ENCODE measurements at regions not wholly inside any gene's neighbourhood (a gene's known extent, or its start where the extent isn't known, plus 50 kb on each side); places are given as distances from the start of the nearest gene placed in this dataset.

DNA sequence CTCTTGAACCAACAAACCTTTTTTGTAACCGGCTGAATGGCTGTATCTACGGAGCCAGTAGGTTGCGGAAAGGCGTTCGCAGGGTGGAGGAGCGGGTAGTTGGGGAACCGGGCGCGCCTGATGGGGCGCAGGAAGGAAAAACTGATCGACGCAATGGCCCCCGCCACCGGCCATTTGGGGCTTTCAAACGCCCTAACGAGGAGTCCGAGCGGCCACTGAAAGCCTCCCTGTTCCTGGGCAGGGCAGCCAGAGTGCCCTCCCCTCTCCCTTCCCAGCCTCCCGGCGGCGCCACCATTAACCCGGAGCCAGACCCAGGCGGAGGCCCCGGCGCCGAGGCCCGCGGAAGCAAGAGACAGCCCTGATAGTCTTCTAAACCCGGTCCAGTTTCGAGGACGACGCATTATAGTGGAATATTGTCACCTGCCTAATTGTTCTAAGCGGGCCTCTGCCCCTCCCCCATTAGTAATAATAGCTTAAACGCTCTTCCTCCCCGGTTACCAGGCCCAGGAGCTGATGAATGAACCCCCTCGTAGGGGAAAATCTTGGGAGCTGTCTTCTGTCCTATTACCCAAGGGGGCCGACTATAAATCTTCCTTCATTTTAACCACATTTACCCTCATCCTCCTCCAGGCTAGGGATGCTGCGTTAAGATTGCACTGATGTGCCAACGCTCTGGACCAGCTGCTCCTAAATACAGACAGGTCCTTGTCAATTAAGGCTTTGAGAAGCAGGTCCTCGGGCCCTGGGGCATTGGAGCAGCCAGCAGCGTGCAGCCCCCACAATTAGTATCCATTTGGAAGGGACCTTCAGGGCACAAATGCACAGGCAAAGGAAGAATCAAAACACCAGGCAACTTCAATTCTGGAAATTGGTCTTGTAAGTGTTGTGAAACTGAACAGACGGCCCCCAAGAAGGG lies 61.6 kb upstream of the TMEM33 start:
- H3K36me3 Mint-ChIP-seq = no peaks in the 10 kb centered on the region
- Histone ChIP-seq H3K9me3 (ENCODE audit: control insufficient read depth in 2 of 3, low read length in 3 of 3) (no peaks in the 10 kb centered on the region), H3K4me3 (ENCODE audit: low read length) (no peak overlapping the region), H3K27me3 (ENCODE audit: control insufficient read depth in 2 of 2, insufficient read depth in 2 of 2, low read length in 2 of 2) (peaks cover 3 to 7% of the 10 kb centered on the region in 2 donors), H3K36me3 (ENCODE audit: control insufficient read depth in 2 of 3, insufficient read depth in 3 of 3, low read length in 3 of 3) (no peaks in the 10 kb centered on the region), H3K4me1 (ENCODE audit: control insufficient read depth in 2 of 2, insufficient read depth in 2 of 2, low read length in 2 of 2) (no peaks in the 10 kb centered on the region), H3K27ac (ENCODE audit: low read depth, low read length) (no peak overlapping the region)
- H3K9me3 Mint-ChIP-seq = peaks cover 0 to 9% (median 0%) of the 10 kb centered on the region in 11 donors
- H3K27me3 Mint-ChIP-seq = peaks cover 90 to 99% (median 92%) of the 10 kb centered on the region in 5 donors
- POLR2A ChIA-PET = no interaction called here
- CTCF ChIA-PET = no interaction called here
- ATAC-seq = no peak
- H3K4me3 Mint-ChIP-seq = no peak overlapping the region
- H3K4me1 Mint-ChIP-seq = peaks cover 0 to 9% (median 5%) of the 10 kb centered on the region in 7 donors
- intact Hi-C loops (cut with micrococcal nuclease) = no loop called here
- DNase-seq = no peak
- H3K27ac Mint-ChIP-seq = peak overlapping the region in 1 of 9 donors; percentile 12

GRCh38 chr4:41870035-41870434 lies 65.2 kb upstream of the TMEM33 start:
- H3K27me3 ChIP-seq (ENCODE audit: control insufficient read depth in 2 of 2, insufficient read depth in 2 of 2, low read length in 2 of 2) = peaks cover 3 to 12% of the 10 kb centered on the region in 2 donors
- H3K4me3 Mint-ChIP-seq = no peak overlapping the region
- no peak for ATAC-seq
- intact Hi-C loops (cut with micrococcal nuclease) = no loop called here
- H3K27ac ChIP-seq (ENCODE audit: low read depth, low read length) = no peak overlapping the region
- ChIA-PET POLR2A (no interaction called here), CTCF (no interaction called here)
- no peaks in the 10 kb centered on the region for H3K9me3 ChIP-seq (ENCODE audit: control insufficient read depth in 2 of 3, low read length in 3 of 3)
- H3K4me1 Mint-ChIP-seq = peaks cover 0 to 18% (median 15%) of the 10 kb centered on the region in 7 donors
- no peak overlapping the region for H3K4me3 ChIP-seq (ENCODE audit: low read length)
- no peak for DNase-seq
- no peaks in the 10 kb centered on the region for H3K36me3 ChIP-seq (ENCODE audit: control insufficient read depth in 2 of 3, insufficient read depth in 3 of 3, low read length in 3 of 3)
- H3K36me3 Mint-ChIP-seq = no peaks in the 10 kb centered on the region
- peaks cover 0 to 5% (median 0%) of the 10 kb centered on the region in 11 donors for H3K9me3 Mint-ChIP-seq
- H3K27me3 Mint-ChIP-seq = peaks cover 86 to 94% (median 88%) of the 10 kb centered on the region in 5 donors
- no peaks in the 10 kb centered on the region for H3K4me1 ChIP-seq (ENCODE audit: control insufficient read depth in 2 of 2, insufficient read depth in 2 of 2, low read length in 2 of 2)
- no peak overlapping the region for H3K27ac Mint-ChIP-seq

DNA sequence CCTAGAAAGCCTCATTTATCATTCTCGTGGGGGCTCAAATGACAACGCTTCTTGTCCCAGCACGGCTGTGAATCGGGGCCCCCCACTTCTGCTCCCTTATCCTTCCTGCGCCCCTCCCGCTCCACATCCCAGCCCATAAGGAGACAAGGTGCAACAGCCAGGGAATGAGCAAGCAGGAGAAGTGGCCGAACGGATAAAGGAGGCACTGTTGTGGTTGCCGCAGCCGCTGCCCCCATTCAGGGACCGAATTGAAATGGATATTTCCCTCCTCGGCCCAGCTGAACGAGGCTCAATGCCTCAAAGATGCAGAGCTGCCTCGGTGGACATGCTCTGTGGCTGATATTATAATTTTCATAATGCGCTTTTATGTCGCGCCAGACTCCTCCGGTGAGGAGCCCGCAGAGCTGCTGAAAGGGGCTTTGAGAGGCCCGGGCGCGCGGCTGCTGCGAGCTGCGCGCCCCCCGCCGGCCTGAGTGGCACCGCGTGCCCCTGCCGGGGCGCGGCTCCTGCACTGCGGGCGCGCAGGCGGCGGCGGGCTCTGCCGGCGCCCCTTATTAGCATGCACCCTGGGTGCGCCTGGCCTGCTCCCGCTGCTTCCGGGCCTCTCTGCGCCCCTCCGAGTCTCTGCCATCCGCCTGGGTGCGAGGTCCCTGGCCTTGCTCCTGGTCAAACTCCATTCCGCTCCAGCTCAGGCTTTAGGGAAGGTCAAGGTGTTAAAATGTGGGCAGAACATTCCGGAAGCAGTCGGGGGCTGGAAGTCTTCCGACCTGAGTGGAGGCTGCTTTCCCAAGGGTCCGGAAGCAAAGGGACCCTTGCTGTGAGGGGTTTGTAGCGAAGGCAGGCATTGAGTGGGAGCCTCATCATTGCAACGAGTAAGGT lies 68.2 kb upstream of the TMEM33 start:
- DNase-seq = no peak
- Mint-ChIP-seq H3K27ac (no peak overlapping the region), H3K4me3 (peak overlapping the region in 6 of 10 donors; percentile 17 to 64 (median 51)), H3K36me3 (no peaks in the 10 kb centered on the region), H3K27me3 (peaks cover 79 to 91% (median 90%) of the 10 kb centered on the region in 5 donors), H3K9me3 (peaks cover 0 to 5% (median 0%) of the 10 kb centered on the region in 11 donors), H3K4me1 (peaks cover 0 to 20% (median 11%) of the 10 kb centered on the region in 7 donors)
- ChIA-PET CTCF (no interaction called here), POLR2A (no interaction called here)
- Histone ChIP-seq H3K27ac (ENCODE audit: low read depth, low read length) (no peak overlapping the region), H3K27me3 (ENCODE audit: control insufficient read depth in 2 of 2, insufficient read depth in 2 of 2, low read length in 2 of 2) (peaks cover 1 to 18% of the 10 kb centered on the region in 2 donors), H3K9me3 (ENCODE audit: control insufficient read depth in 2 of 3, low read length in 3 of 3) (peaks cover 0 to 3% (median 0%) of the 10 kb centered on the region in 3 experiments), H3K4me3 (ENCODE audit: low read length) (no peak overlapping the region), H3K4me1 (ENCODE audit: control insufficient read depth in 2 of 2, insufficient read depth in 2 of 2, low read length in 2 of 2) (no peaks in the 10 kb centered on the region), H3K36me3 (ENCODE audit: control insufficient read depth in 2 of 3, insufficient read depth in 3 of 3, low read length in 3 of 3) (no peaks in the 10 kb centered on the region)
- intact Hi-C loops (cut with micrococcal nuclease) = no loop called here
- ATAC-seq = no peak

- Histone ChIP-seq H3K27ac (ENCODE audit: low read depth, low read length) (no peak overlapping the region), H3K9me3 (ENCODE audit: control insufficient read depth in 2 of 3, low read length in 3 of 3) (peaks cover 0 to 3% (median 0%) of the 10 kb centered on the region in 3 experiments), H3K27me3 (ENCODE audit: control insufficient read depth in 2 of 2, insufficient read depth in 2 of 2, low read length in 2 of 2) (peaks cover 0 to 19% of the 10 kb centered on the region in 2 donors), H3K36me3 (ENCODE audit: control insufficient read depth in 2 of 3, insufficient read depth in 3 of 3, low read length in 3 of 3) (no peaks in the 10 kb centered on the region), H3K4me3 (ENCODE audit: low read length) (no peak overlapping the region), H3K4me1 (ENCODE audit: control insufficient read depth in 2 of 2, insufficient read depth in 2 of 2, low read length in 2 of 2) (no peaks in the 10 kb centered on the region)
- CTCF ChIA-PET = no interaction called here
- DNase-seq (no peak), ATAC-seq (no peak)
- H3K27me3 Mint-ChIP-seq = peaks cover 78 to 91% (median 87%) of the 10 kb centered on the region in 5 donors
- POLR2A ChIA-PET = no interaction called here
- no peaks in the 10 kb centered on the region for H3K36me3 Mint-ChIP-seq
- H3K4me3 Mint-ChIP-seq = peak overlapping the region in 5 of 10 donors; percentile 35 to 64 (median 49)
- peaks cover 0 to 20% (median 11%) of the 10 kb centered on the region in 7 donors for H3K4me1 Mint-ChIP-seq
- intact Hi-C loops (cut with micrococcal nuclease) = no loop called here
- H3K9me3 Mint-ChIP-seq = peaks cover 0 to 5% (median 0%) of the 10 kb centered on the region in 11 donors
- H3K27ac Mint-ChIP-seq = no peak overlapping the region
Observed at GRCh38 chr4:41865981-41866798, 69.0 kb upstream of the TMEM33 start.

DNA sequence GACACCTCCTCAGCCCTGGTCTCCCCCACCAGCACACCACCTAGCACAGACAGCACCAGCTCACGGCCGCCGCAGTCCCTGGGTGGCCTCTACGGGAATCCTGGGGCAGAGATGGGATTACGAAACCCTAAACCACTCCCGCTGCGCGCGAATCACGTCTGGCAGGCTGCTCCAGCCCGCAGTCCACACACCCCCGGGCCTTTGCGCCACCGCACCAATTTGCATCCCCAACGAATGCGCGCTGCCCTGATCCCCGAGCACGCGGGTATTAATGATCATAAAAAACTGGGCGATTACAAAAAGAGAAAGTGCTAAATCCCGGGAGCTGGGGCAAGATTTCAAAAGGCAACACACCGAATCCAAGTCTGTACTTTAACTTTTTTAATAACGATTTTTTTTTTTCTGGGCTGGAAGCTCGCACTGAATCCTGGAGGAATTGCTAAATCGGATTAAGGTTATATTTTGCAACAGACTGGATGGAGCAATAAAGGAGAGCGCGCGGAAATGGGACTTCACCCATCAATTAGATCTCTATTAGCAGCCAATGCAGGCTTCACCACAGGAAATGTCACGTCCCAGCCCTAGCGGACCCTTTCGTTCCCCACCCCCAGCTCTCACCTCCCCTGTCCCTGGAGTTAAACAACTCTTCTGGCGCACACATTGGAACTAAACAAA lies 69.8 kb upstream of the TMEM33 start:
- Histone ChIP-seq H3K36me3 (ENCODE audit: control insufficient read depth in 2 of 3, insufficient read depth in 3 of 3, low read length in 3 of 3) (no peaks in the 10 kb centered on the region), H3K27ac (ENCODE audit: low read depth, low read length) (no peak overlapping the region), H3K4me1 (ENCODE audit: control insufficient read depth in 2 of 2, insufficient read depth in 2 of 2, low read length in 2 of 2) (no peaks in the 10 kb centered on the region), H3K27me3 (ENCODE audit: control insufficient read depth in 2 of 2, insufficient read depth in 2 of 2, low read length in 2 of 2) (peaks cover 0 to 19% of the 10 kb centered on the region in 2 donors), H3K9me3 (ENCODE audit: control insufficient read depth in 2 of 3, low read length in 3 of 3) (peaks cover 0 to 3% (median 0%) of the 10 kb centered on the region in 3 experiments), H3K4me3 (ENCODE audit: low read length) (no peak overlapping the region)
- Mint-ChIP-seq H3K9me3 (peaks cover 0 to 5% (median 0%) of the 10 kb centered on the region in 11 donors), H3K4me3 (peak overlapping the region in 5 of 10 donors; percentile 11 to 49 (median 23)), H3K36me3 (no peaks in the 10 kb centered on the region), H3K27me3 (peaks cover 77 to 89% (median 80%) of the 10 kb centered on the region in 5 donors), H3K27ac (no peak overlapping the region), H3K4me1 (peaks cover 0 to 20% (median 11%) of the 10 kb centered on the region in 7 donors)
- POLR2A ChIA-PET = no interaction called here
- intact Hi-C loops (cut with micrococcal nuclease) = no loop called here
- CTCF ChIA-PET = no interaction called here
- ATAC-seq (no peak), DNase-seq (no peak)

GRCh38 chr4:41859087-41859486 lies 76.1 kb upstream of the TMEM33 start:
- Mint-ChIP-seq H3K9me3 (peaks cover 0 to 1% (median 0%) of the 10 kb centered on the region in 11 donors), H3K4me1 (peaks cover 0 to 4% (median 0%) of the 10 kb centered on the region in 7 donors), H3K27me3 (peaks cover 44 to 68% (median 53%) of the 10 kb centered on the region in 5 donors), H3K36me3 (no peaks in the 10 kb centered on the region), H3K4me3 (no peak overlapping the region), H3K27ac (no peak overlapping the region)
- H3K27ac ChIP-seq (ENCODE audit: low read depth, low read length) = no peak overlapping the region
- H3K36me3 ChIP-seq (ENCODE audit: control insufficient read depth in 2 of 3, insufficient read depth in 3 of 3, low read length in 3 of 3) = no peaks in the 10 kb centered on the region
- intact Hi-C loops (cut with micrococcal nuclease) = no loop called here
- peaks cover 0 to 7% of the 10 kb centered on the region in 2 donors for H3K27me3 ChIP-seq (ENCODE audit: control insufficient read depth in 2 of 2, insufficient read depth in 2 of 2, low read length in 2 of 2)
- peaks cover 0 to 2% (median 0%) of the 10 kb centered on the region in 3 experiments for H3K9me3 ChIP-seq (ENCODE audit: control insufficient read depth in 2 of 3, low read length in 3 of 3)
- H3K4me1 ChIP-seq (ENCODE audit: control insufficient read depth in 2 of 2, insufficient read depth in 2 of 2, low read length in 2 of 2) = no peaks in the 10 kb centered on the region
- no peak for DNase-seq
- ATAC-seq = no peak
- ChIA-PET CTCF (no interaction called here), POLR2A (no interaction called here)
- no peak overlapping the region for H3K4me3 ChIP-seq (ENCODE audit: low read length)
